ENCODE measurements at regions not wholly inside any gene's neighbourhood (a gene's known extent, or its start where the extent isn't known, plus 50 kb on each side); places are given as distances from the start of the nearest gene placed in this dataset.

DNA sequence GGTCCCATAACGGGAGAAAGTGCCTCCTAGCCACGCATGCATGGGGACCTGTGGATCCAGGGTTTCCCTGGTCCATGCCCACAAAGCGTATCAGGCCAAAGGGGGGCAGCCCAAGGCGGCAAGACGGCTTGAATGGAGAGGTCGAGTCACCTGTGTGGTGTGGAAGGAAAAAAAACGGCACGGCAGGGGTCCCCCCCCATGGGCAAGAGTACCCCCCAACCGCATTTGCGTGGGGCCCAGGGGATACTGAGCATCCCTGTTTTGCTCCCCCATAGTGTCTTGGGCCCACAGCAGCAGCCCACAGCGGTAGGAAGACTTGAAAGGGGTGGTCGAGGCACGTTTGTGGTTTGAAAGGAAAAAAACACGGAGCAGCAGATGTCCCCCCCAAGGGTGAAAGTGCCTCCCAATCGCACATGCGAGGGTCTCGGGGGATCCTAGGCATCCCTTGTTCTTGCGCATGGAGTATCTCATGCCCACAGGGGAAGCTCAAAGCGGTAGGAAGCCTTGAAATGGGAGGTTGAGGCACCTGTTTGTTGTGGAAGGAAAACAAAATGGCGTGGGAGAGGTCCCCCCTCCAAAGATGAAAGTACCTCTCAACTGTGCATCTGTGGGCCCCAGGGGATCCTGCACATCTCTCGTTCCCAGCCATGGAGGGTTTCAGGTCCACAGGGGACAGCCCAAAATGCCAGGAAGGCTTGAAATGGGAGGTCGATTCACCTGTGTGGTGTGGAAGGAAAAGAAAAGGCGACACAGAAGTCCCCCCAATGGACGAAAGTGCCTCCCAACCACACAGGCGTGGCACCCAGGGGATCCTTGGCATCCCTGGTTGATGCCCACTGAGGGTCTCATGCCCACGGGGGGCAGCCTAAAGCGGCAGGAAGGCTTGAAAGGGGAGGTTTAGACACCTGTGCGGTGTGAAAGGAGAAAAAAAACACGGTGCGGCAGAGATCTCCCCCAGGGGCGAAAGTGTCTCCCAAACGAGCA, 577.5 kb downstream of the ALG10 start:
- WGBS, 5 donors: 64 to 74% (median 70%) methylated on average over 32 of the region's 32 CpGs
- peak; percentile 20 for DNase-seq
- Histone ChIP-seq H3K27ac (no peak overlapping the region), H3K4me1 (no peaks in the 10 kb centered on the region), H3K4me3 (no peak overlapping the region), H3K36me3 (no peaks in the 10 kb centered on the region), H3K27me3 (replicated peaks in 1 of 7) (no peaks in the 10 kb centered on the region), H3K9me3 (peaks cover 0 to 100% (median 100%) of the 10 kb centered on the region in 8 donors)
- intact Hi-C loops (cut with DNase I; ENCODE audit: low total_unique reads): loop anchor here (10.0 kb wide), 1 partner anchor 45 kb away; no protein-coding TSS in a partner anchor
- TF ChIP-seq, protein P1, sequence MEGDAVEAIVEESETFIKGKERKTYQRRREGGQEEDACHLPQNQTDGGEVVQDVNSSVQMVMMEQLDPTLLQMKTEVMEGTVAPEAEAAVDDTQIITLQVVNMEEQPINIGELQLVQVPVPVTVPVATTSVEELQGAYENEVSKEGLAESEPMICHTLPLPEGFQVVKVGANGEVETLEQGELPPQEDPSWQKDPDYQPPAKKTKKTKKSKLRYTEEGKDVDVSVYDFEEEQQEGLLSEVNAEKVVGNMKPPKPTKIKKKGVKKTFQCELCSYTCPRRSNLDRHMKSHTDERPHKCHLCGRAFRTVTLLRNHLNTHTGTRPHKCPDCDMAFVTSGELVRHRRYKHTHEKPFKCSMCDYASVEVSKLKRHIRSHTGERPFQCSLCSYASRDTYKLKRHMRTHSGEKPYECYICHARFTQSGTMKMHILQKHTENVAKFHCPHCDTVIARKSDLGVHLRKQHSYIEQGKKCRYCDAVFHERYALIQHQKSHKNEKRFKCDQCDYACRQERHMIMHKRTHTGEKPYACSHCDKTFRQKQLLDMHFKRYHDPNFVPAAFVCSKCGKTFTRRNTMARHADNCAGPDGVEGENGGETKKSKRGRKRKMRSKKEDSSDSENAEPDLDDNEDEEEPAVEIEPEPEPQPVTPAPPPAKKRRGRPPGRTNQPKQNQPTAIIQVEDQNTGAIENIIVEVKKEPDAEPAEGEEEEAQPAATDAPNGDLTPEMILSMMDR (IDR thresholded peaks at IDR 0.05 in 8 of 11, conservative IDR thresholded peaks at IDR 0.05 in 3 of 11): no peak
- no peak for TF ChIP-seq POLR2AphosphoS5 (IDR thresholded peaks at IDR 0.05)
- TF ChIP-seq POLR2A (IDR thresholded peaks at IDR 0.05): no peak

DNA sequence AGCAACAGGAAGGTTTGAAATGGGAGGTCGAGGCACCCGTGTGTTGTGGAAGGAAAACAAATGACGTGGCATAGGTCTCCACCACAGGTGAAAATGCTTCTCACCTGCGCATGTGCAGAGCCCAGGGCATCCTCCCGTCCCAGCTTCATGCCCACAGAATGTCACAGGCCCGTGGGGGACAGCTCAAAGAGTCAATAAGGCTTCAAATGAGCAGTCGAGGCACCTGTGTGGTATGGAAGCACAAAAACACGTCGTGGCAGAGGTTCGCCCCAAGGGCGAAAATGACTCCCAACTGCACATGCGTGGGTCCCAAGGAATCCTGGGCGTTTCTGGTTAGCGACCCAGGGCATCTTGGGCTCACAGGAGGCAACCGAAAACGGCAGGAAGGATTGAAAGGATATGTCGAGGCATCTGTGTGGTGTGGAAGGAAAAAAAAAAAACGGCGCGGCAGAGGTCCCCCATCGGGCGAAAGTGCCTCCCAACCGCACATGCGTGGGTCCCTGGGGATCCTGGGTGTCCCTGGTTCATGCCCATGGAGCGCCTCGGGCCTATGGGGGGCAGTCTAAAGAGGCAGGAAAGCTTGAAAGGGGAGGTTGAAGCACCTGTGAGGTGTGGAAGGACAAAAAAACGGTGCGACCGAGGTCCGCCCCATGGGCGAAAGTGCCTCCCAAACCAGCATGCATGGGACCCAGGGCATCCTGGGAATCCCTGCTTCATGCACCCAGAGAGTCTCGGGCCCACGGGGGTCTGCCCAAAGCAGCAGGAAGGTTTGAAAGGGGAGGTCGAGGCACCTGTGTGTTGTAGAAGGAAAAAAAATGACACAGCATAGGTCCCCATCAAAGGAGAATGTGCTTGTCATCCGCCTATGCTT, 578.5 kb downstream of the ALG10 start:
- H3K4me1 ChIP-seq: no peaks in the 10 kb centered on the region
- DNase-seq: peak; percentile 21
- no peaks in the 10 kb centered on the region for H3K27me3 ChIP-seq (replicated peaks in 1 of 7)
- peaks cover 0 to 100% (median 100%) of the 10 kb centered on the region in 8 donors for H3K9me3 ChIP-seq
- intact Hi-C loops (cut with DNase I; ENCODE audit: low total_unique reads): no loop called here
- H3K4me3 ChIP-seq: no peak overlapping the region
- WGBS, 5 donors: 63 to 70% (median 69%) methylated on average over 35 of the region's 35 CpGs
- no peaks in the 10 kb centered on the region for H3K36me3 ChIP-seq
- TF ChIP-seq POLR2A (IDR thresholded peaks at IDR 0.05): no peak
- TF ChIP-seq, protein P1 (IDR thresholded peaks at IDR 0.05 in 8 of 11, conservative IDR thresholded peaks at IDR 0.05 in 3 of 11): no peak
- no peak for TF ChIP-seq POLR2AphosphoS5 (IDR thresholded peaks at IDR 0.05)
- H3K27ac ChIP-seq: no peak overlapping the region

DNA sequence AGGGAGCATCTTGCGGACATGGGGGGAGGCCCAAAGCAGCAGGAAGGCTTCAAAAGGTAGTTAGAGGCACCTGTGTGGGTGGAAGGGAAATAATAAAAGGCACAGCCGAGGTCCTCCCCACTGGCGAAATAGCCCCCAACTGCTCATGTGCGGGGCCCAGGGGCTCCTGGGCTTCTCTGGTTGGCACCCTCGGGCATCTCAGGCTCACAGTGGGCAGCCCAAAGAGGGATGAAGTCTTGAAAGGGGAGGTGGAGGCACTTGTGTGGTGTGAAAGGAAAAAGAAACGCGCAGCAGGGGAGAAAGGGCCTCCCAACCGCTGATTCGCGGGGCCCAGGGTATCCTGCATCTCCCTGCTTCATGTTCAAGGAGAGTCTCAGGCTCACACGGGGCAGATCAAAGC, 579.4 kb downstream of the ALG10 start:
- Histone ChIP-seq H3K4me3 (no peak overlapping the region), H3K4me1 (no peaks in the 10 kb centered on the region), H3K9me3 (peaks cover 0 to 100% (median 100%) of the 10 kb centered on the region in 8 donors), H3K27ac (no peak overlapping the region), H3K27me3 (replicated peaks in 1 of 7) (no peaks in the 10 kb centered on the region), H3K36me3 (no peaks in the 10 kb centered on the region)
- TF ChIP-seq POLR2AphosphoS5 (IDR thresholded peaks at IDR 0.05): no peak
- TF ChIP-seq, protein P1 (IDR thresholded peaks at IDR 0.05 in 8 of 11, conservative IDR thresholded peaks at IDR 0.05 in 3 of 11): no peak
- no peak for TF ChIP-seq POLR2A (IDR thresholded peaks at IDR 0.05)
- intact Hi-C loops (cut with DNase I; ENCODE audit: low total_unique reads): no loop called here
- 60 to 69% (median 65%) methylated on average over 11 of the region's 11 CpGs for WGBS, 5 donors
- no peak for DNase-seq
